ENCODE measurements at regions not wholly inside any gene's neighbourhood (a gene's known extent, or its start where the extent isn't known, plus 50 kb on each side); places are given as distances from the start of the nearest gene placed in this dataset.
A peak's percentile ranks its signal among the peaks of the same experiment; 100 is the strongest.

GRCh38 chr5:68630354-68630753, 414.8 kb downstream of the PIK3R1 start:
- H3K27me3 Mint-ChIP-seq (ENCODE audit: low read depth), result no peaks in the 10 kb centered on the region
- no peaks in the 10 kb centered on the region for H3K4me1 Mint-ChIP-seq (ENCODE audit: low read depth)
- DNase-seq (no peak), ATAC-seq (no peak)
- no peak overlapping the region for H3K4me3 Mint-ChIP-seq
- H3K9me3 Mint-ChIP-seq, result no peaks in the 10 kb centered on the region
- H3K36me3 Mint-ChIP-seq (ENCODE audit: insufficient read depth), result no peaks in the 10 kb centered on the region

- H3K4me1 Mint-ChIP-seq (ENCODE audit: low read depth), result no peaks in the 10 kb centered on the region
- no peaks in the 10 kb centered on the region for H3K9me3 Mint-ChIP-seq
- H3K27me3 Mint-ChIP-seq (ENCODE audit: low read depth), result no peaks in the 10 kb centered on the region
- H3K36me3 Mint-ChIP-seq (ENCODE audit: insufficient read depth), result no peaks in the 10 kb centered on the region
- ATAC-seq (no peak), DNase-seq (no peak)
- no peak overlapping the region for H3K4me3 Mint-ChIP-seq
Observed at GRCh38 chr5:68631884-68632283, 416.3 kb downstream of the PIK3R1 start.

GRCh38 chr5:68641211-68641610, 425.7 kb downstream of the PIK3R1 start:
- no peak for ATAC-seq
- Mint-ChIP-seq H3K4me3 (no peak overlapping the region), H3K4me1 (ENCODE audit: low read depth) (no peaks in the 10 kb centered on the region), H3K27me3 (ENCODE audit: low read depth) (no peaks in the 10 kb centered on the region), H3K36me3 (ENCODE audit: insufficient read depth) (no peaks in the 10 kb centered on the region), H3K9me3 (no peaks in the 10 kb centered on the region)
- no peak for DNase-seq

- Mint-ChIP-seq H3K9me3 (no peaks in the 10 kb centered on the region), H3K4me1 (ENCODE audit: low read depth) (no peaks in the 10 kb centered on the region), H3K27me3 (ENCODE audit: low read depth) (no peaks in the 10 kb centered on the region), H3K4me3 (no peak overlapping the region), H3K36me3 (ENCODE audit: insufficient read depth) (no peaks in the 10 kb centered on the region)
- DNase-seq (no peak), ATAC-seq (no peak)
Observed at GRCh38 chr5:68643064-68643463, 427.5 kb downstream of the PIK3R1 start.

- H3K9me3 Mint-ChIP-seq, result no peaks in the 10 kb centered on the region
- H3K27me3 Mint-ChIP-seq (ENCODE audit: low read depth), result no peaks in the 10 kb centered on the region
- no peak overlapping the region for H3K4me3 Mint-ChIP-seq
- H3K36me3 Mint-ChIP-seq (ENCODE audit: insufficient read depth), result no peaks in the 10 kb centered on the region
- ATAC-seq, result no peak
- H3K4me1 Mint-ChIP-seq (ENCODE audit: low read depth), result no peaks in the 10 kb centered on the region
- DNase-seq, result no peak
Observed at GRCh38 chr5:68644971-68645370, 429.4 kb downstream of the PIK3R1 start.

- Mint-ChIP-seq H3K27me3 (ENCODE audit: low read depth) (no peaks in the 10 kb centered on the region), H3K4me1 (ENCODE audit: low read depth) (no peaks in the 10 kb centered on the region), H3K36me3 (ENCODE audit: insufficient read depth) (no peaks in the 10 kb centered on the region), H3K4me3 (no peak overlapping the region), H3K9me3 (no peaks in the 10 kb centered on the region)
- no peak for DNase-seq
- no peak for ATAC-seq
Observed at GRCh38 chr5:68646144-68646543, 430.6 kb downstream of the PIK3R1 start.

- no peak for DNase-seq
- Mint-ChIP-seq H3K9me3 (no peaks in the 10 kb centered on the region), H3K27me3 (ENCODE audit: low read depth) (no peaks in the 10 kb centered on the region), H3K4me3 (no peak overlapping the region), H3K36me3 (ENCODE audit: insufficient read depth) (no peaks in the 10 kb centered on the region), H3K4me1 (ENCODE audit: low read depth) (no peaks in the 10 kb centered on the region)
- ATAC-seq, result no peak
Observed at GRCh38 chr5:68647743-68648142, 432.2 kb downstream of the PIK3R1 start.

- no peak for DNase-seq
- no peak for ATAC-seq
- Mint-ChIP-seq H3K36me3 (ENCODE audit: insufficient read depth) (no peaks in the 10 kb centered on the region), H3K27me3 (ENCODE audit: low read depth) (no peaks in the 10 kb centered on the region), H3K4me1 (ENCODE audit: low read depth) (no peaks in the 10 kb centered on the region), H3K9me3 (no peaks in the 10 kb centered on the region), H3K4me3 (no peak overlapping the region)
Observed at GRCh38 chr5:68648944-68649857, 433.6 kb downstream of the PIK3R1 start.

- Mint-ChIP-seq H3K4me3 (no peak overlapping the region), H3K27me3 (ENCODE audit: low read depth) (no peaks in the 10 kb centered on the region), H3K36me3 (ENCODE audit: insufficient read depth) (no peaks in the 10 kb centered on the region), H3K9me3 (no peaks in the 10 kb centered on the region), H3K4me1 (ENCODE audit: low read depth) (no peaks in the 10 kb centered on the region)
- DNase-seq (no peak), ATAC-seq (no peak)
Observed at GRCh38 chr5:68652534-68652965, 437.0 kb downstream of the PIK3R1 start.

GRCh38 chr5:68653471-68653870, 437.9 kb downstream of the PIK3R1 start:
- no peaks in the 10 kb centered on the region for H3K27me3 Mint-ChIP-seq (ENCODE audit: low read depth)
- H3K9me3 Mint-ChIP-seq, result no peaks in the 10 kb centered on the region
- no peaks in the 10 kb centered on the region for H3K4me1 Mint-ChIP-seq (ENCODE audit: low read depth)
- DNase-seq, result no peak
- no peak for ATAC-seq
- no peak overlapping the region for H3K4me3 Mint-ChIP-seq
- no peaks in the 10 kb centered on the region for H3K36me3 Mint-ChIP-seq (ENCODE audit: insufficient read depth)

- DNase-seq (no peak), ATAC-seq (no peak)
- Mint-ChIP-seq H3K9me3 (no peaks in the 10 kb centered on the region), H3K4me3 (no peak overlapping the region), H3K36me3 (ENCODE audit: insufficient read depth) (no peaks in the 10 kb centered on the region), H3K27me3 (ENCODE audit: low read depth) (no peaks in the 10 kb centered on the region), H3K4me1 (ENCODE audit: low read depth) (no peaks in the 10 kb centered on the region)
Observed at GRCh38 chr5:68657055-68657961, 436.5 kb upstream of the SLC30A5 start.

GRCh38 chr5:68658810-68659372, 434.9 kb upstream of the SLC30A5 start:
- Mint-ChIP-seq H3K4me3 (no peak overlapping the region), H3K36me3 (ENCODE audit: insufficient read depth) (no peaks in the 10 kb centered on the region), H3K4me1 (ENCODE audit: low read depth) (no peaks in the 10 kb centered on the region), H3K9me3 (no peaks in the 10 kb centered on the region), H3K27me3 (ENCODE audit: low read depth) (no peaks in the 10 kb centered on the region)
- ATAC-seq (no peak), DNase-seq (no peak)

GRCh38 chr5:68659881-68660280, 433.9 kb upstream of the SLC30A5 start:
- DNase-seq (no peak), ATAC-seq (no peak)
- Mint-ChIP-seq H3K9me3 (no peaks in the 10 kb centered on the region), H3K4me3 (no peak overlapping the region), H3K36me3 (ENCODE audit: insufficient read depth) (no peaks in the 10 kb centered on the region), H3K27me3 (ENCODE audit: low read depth) (no peaks in the 10 kb centered on the region), H3K4me1 (ENCODE audit: low read depth) (no peaks in the 10 kb centered on the region)

- no peaks in the 10 kb centered on the region for H3K36me3 Mint-ChIP-seq (ENCODE audit: insufficient read depth)
- no peak overlapping the region for H3K4me3 Mint-ChIP-seq
- H3K27me3 Mint-ChIP-seq (ENCODE audit: low read depth), result no peaks in the 10 kb centered on the region
- no peak for DNase-seq
- H3K9me3 Mint-ChIP-seq, result no peaks in the 10 kb centered on the region
- no peaks in the 10 kb centered on the region for H3K4me1 Mint-ChIP-seq (ENCODE audit: low read depth)
- ATAC-seq, result peak in 1 of 2 donors; percentile 38
Observed at GRCh38 chr5:68661237-68661636, 432.6 kb upstream of the SLC30A5 start.
